NT2/D1 (cell line): ENCODE measurements at regions not wholly inside any gene's neighbourhood (a gene's known extent, or its start where the extent isn't known, plus 50 kb on each side); places are given as distances from the start of the nearest gene placed in this dataset.

Experiments used
- SUZ12 ChIP-seq: IDR thresholded peaks from 2 replicates; pipeline ENCODE4 v1.6.1; 2011; ENCODE audit not compliant: insufficient read length, insufficient read depth; ENCODE audit errors: extremely low read depth
- YY1 ChIP-seq: IDR thresholded peaks from 2 replicates; pipeline ENCODE4 v1.6.1; 2011; ENCODE audit not compliant: insufficient read length, insufficient read depth

- TF ChIP-seq YY1 (no peak), SUZ12 (no peak)
These were observed 621.7 kb upstream of the AGTR1 start for GRCh38 chr3:148075771-148076716.
